ENCODE measurements at regions not wholly inside any gene's neighbourhood (a gene's known extent, or its start where the extent isn't known, plus 50 kb on each side); places are given as distances from the start of the nearest gene placed in this dataset.

- no peak for TF ChIP-seq CTCF (IDR thresholded peaks at IDR 0.05)
- no peak for TF ChIP-seq POLR2A (IDR thresholded peaks at IDR 0.05)
Observed at GRCh38 chr10:3647074-3647473, 137.9 kb downstream of the KLF6 start.

All from transverse colon (tissue), 3 donors.